ENCODE measurements at regions not wholly inside any gene's neighbourhood (a gene's known extent, or its start where the extent isn't known, plus 50 kb on each side); places are given as distances from the start of the nearest gene placed in this dataset.

- TF ChIP-seq EZH2phosphoT487 (IDR thresholded peaks at IDR 0.05; ENCODE audit: insufficient read depth, low read depth) (no peak), EZH2 (IDR thresholded peaks at IDR 0.05; ENCODE audit: insufficient read depth, poor library complexity, severe bottlenecking) (no peak)
- H3K27ac ChIP-seq = no peak overlapping the region
- H3F3A ChIP-seq (ENCODE audit: insufficient read depth) = peaks cover 5% of the 10 kb centered on the region; the same call in 1 of the 2 replicates
- no peaks in the 10 kb centered on the region for H3K9me3 ChIP-seq (ENCODE audit: low read depth)
- no peak for DNase-seq
- H3K9ac ChIP-seq = no peak overlapping the region
- H2AFZ ChIP-seq = no peak overlapping the region; the same call in 1 of the 2 replicates
- H3K36me3 ChIP-seq (ENCODE audit: low read depth) = no peaks in the 10 kb centered on the region
- H3K4me2 ChIP-seq (ENCODE audit: unreplicated experiment) = no peak overlapping the region
- H3K27me3 ChIP-seq (replicated peaks; ENCODE audit: insufficient read depth) = no peaks in the 10 kb centered on the region
- H3K4me1 ChIP-seq (ENCODE audit: insufficient read depth) = peaks cover 13% of the 10 kb centered on the region
- WGBS, 2 experiments (ENCODE audit: low coverage in 1 of 2, low lambda C conversion rate in 2 of 2, missing lambda C conversion rate in 2 of 2) = 9 to 21% methylated on average over 1 of the region's 1 CpG
- no peak overlapping the region for H3K4me3 ChIP-seq
- H3K79me2 ChIP-seq (ENCODE audit: insufficient read depth) = no peaks in the 10 kb centered on the region
- in situ Hi-C loops (cut with MboI) = no loop called here
- no peaks in the 10 kb centered on the region for H3K9me2 ChIP-seq (ENCODE audit: insufficient read depth)
- no peaks in the 10 kb centered on the region for H4K20me1 ChIP-seq (ENCODE audit: insufficient read depth)
Observed at GRCh38 chr3:17801131-17801530, 58.7 kb upstream of the TBC1D5 start.

GRCh38 chr3:17800232-17800631, 57.8 kb upstream of the TBC1D5 start:
- Histone ChIP-seq H3K79me2 (ENCODE audit: insufficient read depth) (no peaks in the 10 kb centered on the region), H3K9ac (no peak overlapping the region), H3K27ac (no peak overlapping the region), H3K4me3 (no peak overlapping the region), H3K9me2 (ENCODE audit: insufficient read depth) (no peaks in the 10 kb centered on the region), H3K36me3 (ENCODE audit: low read depth) (no peaks in the 10 kb centered on the region), H2AFZ (peak overlapping the region; percentile 34), H4K20me1 (ENCODE audit: insufficient read depth) (no peaks in the 10 kb centered on the region), H3K4me2 (ENCODE audit: unreplicated experiment) (peak overlapping the region; percentile 15), H3K9me3 (ENCODE audit: low read depth) (no peaks in the 10 kb centered on the region), H3F3A (ENCODE audit: insufficient read depth) (peaks cover 5% of the 10 kb centered on the region; the same call in 1 of the 2 replicates), H3K4me1 (ENCODE audit: insufficient read depth) (peaks cover 19% of the 10 kb centered on the region), H3K27me3 (replicated peaks; ENCODE audit: insufficient read depth) (no peaks in the 10 kb centered on the region)
- DNase-seq = peak; percentile 67
- TF ChIP-seq EZH2 (IDR thresholded peaks at IDR 0.05; ENCODE audit: insufficient read depth, poor library complexity, severe bottlenecking) (no peak), EZH2phosphoT487 (IDR thresholded peaks at IDR 0.05; ENCODE audit: insufficient read depth, low read depth) (no peak)
- in situ Hi-C loops (cut with MboI) = no loop called here
- WGBS, 2 experiments (ENCODE audit: low coverage in 1 of 2, low lambda C conversion rate in 2 of 2, missing lambda C conversion rate in 2 of 2) = 78 to 87% methylated on average over 2 of the region's 2 CpGs

GRCh38 chr3:17799312-17799711, 56.9 kb upstream of the TBC1D5 start:
- in situ Hi-C loops (cut with MboI) = no loop called here
- H3K9me3 ChIP-seq (ENCODE audit: low read depth) = no peaks in the 10 kb centered on the region

GRCh38 chr3:17798000-17798399, 55.6 kb upstream of the TBC1D5 start:
- H3K9me3 ChIP-seq (ENCODE audit: low read depth) = no peaks in the 10 kb centered on the region
- H3K9ac ChIP-seq = no peak overlapping the region
- DNase-seq = no peak
- H3K9me2 ChIP-seq (ENCODE audit: insufficient read depth) = no peaks in the 10 kb centered on the region
- H4K20me1 ChIP-seq (ENCODE audit: insufficient read depth) = no peaks in the 10 kb centered on the region
- H3K4me1 ChIP-seq (ENCODE audit: insufficient read depth) = peaks cover 19% of the 10 kb centered on the region
- in situ Hi-C loops (cut with MboI) = no loop called here
- H2AFZ ChIP-seq = no peak overlapping the region
- no peaks in the 10 kb centered on the region for H3K27me3 ChIP-seq (replicated peaks; ENCODE audit: insufficient read depth)
- H3K36me3 ChIP-seq (ENCODE audit: low read depth) = no peaks in the 10 kb centered on the region
- peaks cover 5% of the 10 kb centered on the region; the same call in 1 of the 2 replicates for H3F3A ChIP-seq (ENCODE audit: insufficient read depth)
- H3K27ac ChIP-seq = no peak overlapping the region
- H3K79me2 ChIP-seq (ENCODE audit: insufficient read depth) = no peaks in the 10 kb centered on the region
- no peak overlapping the region for H3K4me3 ChIP-seq
- no peak for TF ChIP-seq EZH2phosphoT487 (IDR thresholded peaks at IDR 0.05; ENCODE audit: insufficient read depth, low read depth)
- TF ChIP-seq EZH2 (IDR thresholded peaks at IDR 0.05; ENCODE audit: insufficient read depth, poor library complexity, severe bottlenecking) = no peak
- H3K4me2 ChIP-seq (ENCODE audit: unreplicated experiment) = no peak overlapping the region

More at GRCh38 chr3:17799312-17799711, 56.9 kb upstream of the TBC1D5 start:
- no peak for DNase-seq
- H3F3A ChIP-seq (ENCODE audit: insufficient read depth) = peaks cover 5% of the 10 kb centered on the region; the same call in 1 of the 2 replicates
- 88% methylated on average over 5 of the region's 5 CpGs for WGBS, 2 experiments (ENCODE audit: low coverage in 1 of 2, low lambda C conversion rate in 2 of 2, missing lambda C conversion rate in 2 of 2)
- TF ChIP-seq EZH2phosphoT487 (IDR thresholded peaks at IDR 0.05; ENCODE audit: insufficient read depth, low read depth) = no peak
- TF ChIP-seq EZH2 (IDR thresholded peaks at IDR 0.05; ENCODE audit: insufficient read depth, poor library complexity, severe bottlenecking) = no peak
- no peak overlapping the region for H3K4me3 ChIP-seq
- H3K79me2 ChIP-seq (ENCODE audit: insufficient read depth) = no peaks in the 10 kb centered on the region
- no peak overlapping the region for H3K27ac ChIP-seq
- no peaks in the 10 kb centered on the region for H3K9me2 ChIP-seq (ENCODE audit: insufficient read depth)
- H3K36me3 ChIP-seq (ENCODE audit: low read depth) = no peaks in the 10 kb centered on the region
- no peak overlapping the region for H3K4me2 ChIP-seq (ENCODE audit: unreplicated experiment)
- no peak overlapping the region for H2AFZ ChIP-seq
- no peaks in the 10 kb centered on the region for H3K27me3 ChIP-seq (replicated peaks; ENCODE audit: insufficient read depth)
- peaks cover 19% of the 10 kb centered on the region for H3K4me1 ChIP-seq (ENCODE audit: insufficient read depth)
- H3K9ac ChIP-seq = no peak overlapping the region
- H4K20me1 ChIP-seq (ENCODE audit: insufficient read depth) = no peaks in the 10 kb centered on the region

GRCh38 chr3:17795711-17796110, 53.3 kb upstream of the TBC1D5 start:
- Histone ChIP-seq H3F3A (ENCODE audit: insufficient read depth) (peaks cover 1% of the 10 kb centered on the region; the same call in 1 of the 2 replicates), H2AFZ (0 out of 2 replicates have a peak overlapping the region, but pooled peaks have one; percentile 2), H3K4me1 (ENCODE audit: insufficient read depth) (peaks cover 14% of the 10 kb centered on the region), H3K27ac (no peak overlapping the region), H3K79me2 (ENCODE audit: insufficient read depth) (no peaks in the 10 kb centered on the region), H3K36me3 (ENCODE audit: low read depth) (no peaks in the 10 kb centered on the region), H3K4me2 (ENCODE audit: unreplicated experiment) (no peak overlapping the region), H3K9ac (no peak overlapping the region), H4K20me1 (ENCODE audit: insufficient read depth) (no peaks in the 10 kb centered on the region), H3K9me2 (ENCODE audit: insufficient read depth) (no peaks in the 10 kb centered on the region), H3K4me3 (no peak overlapping the region), H3K27me3 (replicated peaks; ENCODE audit: insufficient read depth) (no peaks in the 10 kb centered on the region), H3K9me3 (ENCODE audit: low read depth) (no peaks in the 10 kb centered on the region)
- in situ Hi-C loops (cut with MboI) = no loop called here
- peak; percentile 66 for DNase-seq
- WGBS, 2 experiments (ENCODE audit: low coverage in 1 of 2, low lambda C conversion rate in 2 of 2, missing lambda C conversion rate in 2 of 2) = 17 to 23% methylated on average over 3 of the region's 3 CpGs
- TF ChIP-seq EZH2 (IDR thresholded peaks at IDR 0.05; ENCODE audit: insufficient read depth, poor library complexity, severe bottlenecking) (no peak), EZH2phosphoT487 (IDR thresholded peaks at IDR 0.05; ENCODE audit: insufficient read depth, low read depth) (no peak)
